Limb (tissue), 2 donors: ENCODE measurements at regions not wholly inside any gene's neighbourhood (a gene's known extent, or its start where the extent isn't known, plus 50 kb on each side); places are given as distances from the start of the nearest gene placed in this dataset.
"Not testable (repeated sequence)": the region's sequence is repeated elsewhere in the genome, so short reads cannot be mapped to it uniquely, and the experiment has no call there.

Experiments used
- DNase-seq, 2 donors: peaks; one replicate each; pipeline ENCODE4 v3.0.0-alpha.2; 2016; ENCODE audit errors: extremely low spot score in 2 of 2

GRCh38 chr3:87621667-87622066 is 345.3 kb upstream of the POU1F1 start:
- DNase-seq, result no peak

DNA sequence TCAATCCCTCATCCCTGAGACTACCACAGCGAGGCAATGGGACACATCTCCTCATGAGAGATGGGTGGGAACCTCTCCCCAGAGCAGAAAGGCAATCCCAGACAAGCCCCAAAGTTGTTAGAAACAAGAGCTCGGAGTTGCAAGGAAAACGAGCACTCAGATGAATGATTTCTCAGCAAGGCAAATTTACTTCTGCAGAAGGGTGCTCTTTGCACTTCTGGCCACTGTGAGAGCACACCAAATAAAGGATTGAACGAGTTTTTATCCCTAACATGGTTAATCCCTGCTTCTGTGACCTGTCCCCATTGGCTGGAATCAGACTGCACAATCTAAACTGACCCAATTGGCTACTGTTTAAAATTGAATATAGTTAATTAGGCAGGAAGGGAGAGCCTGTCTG is 339.1 kb upstream of the POU1F1 start:
- no peak for DNase-seq

- no peak for DNase-seq
Measured at GRCh38 chr3:87614998-87615397, 338.6 kb upstream of the POU1F1 start.

DNA sequence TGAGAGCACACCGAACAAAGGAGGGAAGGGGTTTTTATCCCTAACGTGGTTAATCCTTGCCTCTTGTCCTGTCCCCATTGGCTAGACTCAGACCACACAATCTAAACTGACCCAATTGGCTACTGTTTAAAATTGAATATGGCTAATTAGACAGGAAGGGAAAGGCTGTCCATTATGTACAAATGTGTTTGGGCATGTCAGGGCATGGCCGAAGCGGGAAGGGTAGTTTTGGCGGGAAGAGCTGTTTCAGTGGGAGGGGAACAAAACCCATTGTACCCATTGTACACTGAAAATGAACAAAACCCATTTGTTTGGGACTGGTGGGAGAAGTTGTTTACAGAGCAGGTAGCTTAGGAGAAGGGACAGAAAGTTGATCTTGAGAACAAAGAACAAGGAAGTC is 330.9 kb upstream of the POU1F1 start:
- no peak for DNase-seq

- no peak for DNase-seq
Measured at GRCh38 chr3:87595798-87596197, 319.4 kb upstream of the POU1F1 start.

GRCh38 chr3:87581240-87581639 is 304.9 kb upstream of the POU1F1 start:
- DNase-seq, result no peak

GRCh38 chr3:87576752-87577151 is 300.4 kb upstream of the POU1F1 start:
- no peak for DNase-seq

GRCh38 chr3:87575550-87575949 is 299.2 kb upstream of the POU1F1 start:
- peak; percentile 18 to 32 for DNase-seq

DNA sequence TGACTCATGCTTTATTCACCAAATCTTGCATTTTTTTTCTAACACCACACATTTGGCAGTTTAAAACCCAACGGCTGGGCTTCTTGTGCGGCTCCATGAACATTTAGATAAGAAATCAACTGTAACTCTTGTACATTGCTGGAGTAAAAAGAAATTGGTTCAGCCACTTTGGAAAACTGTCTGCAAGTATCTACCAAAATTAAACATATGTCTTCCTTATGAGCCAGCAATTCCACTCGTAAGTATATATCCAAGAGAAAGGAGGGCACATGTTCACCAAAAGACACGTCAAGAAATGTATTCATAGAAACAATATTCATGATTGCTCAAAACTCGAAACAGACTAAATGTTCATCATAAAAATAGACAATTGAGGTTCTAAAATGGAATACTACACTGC is 291.9 kb upstream of the POU1F1 start:
- DNase-seq, result no peak

GRCh38 chr3:87564438-87564837 is 288.1 kb upstream of the POU1F1 start:
- no peak for DNase-seq

DNA sequence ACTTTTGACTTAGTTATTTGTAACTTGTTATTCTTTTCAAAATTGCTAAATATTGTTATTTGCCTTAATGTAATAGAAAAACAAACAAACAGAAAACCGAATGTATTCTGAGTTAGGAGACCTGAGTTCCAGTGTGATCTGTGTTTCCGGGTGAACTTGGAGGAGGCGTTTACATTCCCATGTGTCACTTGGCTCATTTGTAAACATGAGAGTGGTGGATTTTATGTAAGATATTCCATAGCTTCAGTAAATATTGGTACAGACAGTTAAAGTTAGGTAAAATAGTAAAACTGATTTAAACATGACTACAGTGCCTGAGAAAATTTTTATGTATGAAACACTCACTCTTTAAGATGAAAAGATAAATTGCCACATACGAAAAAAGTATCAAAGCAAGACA is 287.3 kb upstream of the POU1F1 start:
- DNase-seq, result no peak

- no peak for DNase-seq
Measured at GRCh38 chr3:87558492-87558891, 282.1 kb upstream of the POU1F1 start.

GRCh38 chr3:87555290-87555689 is 278.9 kb upstream of the POU1F1 start:
- no peak for DNase-seq

GRCh38 chr3:87553058-87553457 is 276.7 kb upstream of the POU1F1 start:
- no peak for DNase-seq

- DNase-seq, result no peak
Measured at GRCh38 chr3:87550892-87551291, 274.5 kb upstream of the POU1F1 start.

DNA sequence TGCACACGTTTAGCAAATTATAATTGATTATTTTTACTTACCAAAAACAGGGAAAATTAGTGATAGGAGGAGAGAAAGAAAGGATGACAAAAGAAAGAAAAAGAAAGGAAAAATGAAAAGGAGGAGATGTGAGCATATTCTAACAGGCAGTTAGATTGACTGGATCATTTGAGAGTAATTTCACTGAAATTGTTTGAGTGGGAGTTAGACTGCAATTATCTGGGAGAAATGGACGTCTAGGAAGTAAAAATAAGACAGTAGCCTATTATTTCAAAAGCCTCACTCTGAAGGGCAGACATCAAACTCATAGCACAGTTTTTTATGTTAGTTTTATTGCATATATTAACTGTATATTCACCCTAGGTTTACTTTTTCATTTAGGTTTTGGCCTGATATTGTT is 272.8 kb upstream of the POU1F1 start:
- no peak for DNase-seq

GRCh38 chr3:87548271-87548670 is 271.9 kb upstream of the POU1F1 start:
- DNase-seq, result no peak

DNA sequence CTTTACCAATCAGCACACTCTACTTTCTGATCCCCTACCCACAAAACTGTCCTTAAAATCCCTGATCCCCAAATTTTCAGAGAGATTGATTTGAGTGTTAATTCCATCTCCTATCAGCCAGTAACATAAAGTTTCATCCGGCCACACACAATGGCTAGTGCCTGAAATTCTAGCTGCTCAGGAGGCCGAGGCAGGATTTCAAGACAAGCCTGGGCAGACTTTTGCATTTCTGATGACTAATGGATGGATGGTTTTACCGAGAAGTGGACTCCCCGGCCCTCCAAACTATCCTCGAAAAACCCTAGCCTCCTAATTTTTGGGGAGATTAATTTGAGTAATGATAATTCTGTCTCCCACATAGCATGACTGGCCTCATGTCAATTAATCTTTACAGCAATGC is 269.8 kb upstream of the POU1F1 start:
- DNase-seq, result no peak

- DNase-seq, result not testable (repeated sequence)
Measured at GRCh38 chr3:87543408-87543807, 267.0 kb upstream of the POU1F1 start.

DNA sequence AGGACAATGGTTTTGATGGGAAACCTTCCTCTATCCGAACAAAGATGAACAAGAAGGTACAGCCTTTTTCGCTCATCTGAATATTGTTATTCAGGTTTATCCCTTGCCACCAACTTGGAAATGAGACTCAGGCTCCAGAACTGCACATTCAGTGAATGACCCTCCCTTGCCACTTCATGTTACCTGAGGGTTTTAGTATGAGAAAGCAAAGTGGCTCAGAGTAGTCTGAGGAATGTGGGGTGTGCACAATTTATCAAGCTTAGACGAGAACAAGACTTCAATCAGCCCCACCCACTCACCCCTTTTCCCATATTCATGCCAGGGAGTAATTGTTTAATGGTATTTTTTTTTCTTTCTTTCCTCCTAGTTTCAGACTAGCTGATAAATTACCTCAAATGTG is 265.3 kb upstream of the POU1F1 start:
- DNase-seq, result no peak

GRCh38 chr3:87538722-87539121 is 262.3 kb upstream of the POU1F1 start:
- DNase-seq, result not testable (repeated sequence)

DNA sequence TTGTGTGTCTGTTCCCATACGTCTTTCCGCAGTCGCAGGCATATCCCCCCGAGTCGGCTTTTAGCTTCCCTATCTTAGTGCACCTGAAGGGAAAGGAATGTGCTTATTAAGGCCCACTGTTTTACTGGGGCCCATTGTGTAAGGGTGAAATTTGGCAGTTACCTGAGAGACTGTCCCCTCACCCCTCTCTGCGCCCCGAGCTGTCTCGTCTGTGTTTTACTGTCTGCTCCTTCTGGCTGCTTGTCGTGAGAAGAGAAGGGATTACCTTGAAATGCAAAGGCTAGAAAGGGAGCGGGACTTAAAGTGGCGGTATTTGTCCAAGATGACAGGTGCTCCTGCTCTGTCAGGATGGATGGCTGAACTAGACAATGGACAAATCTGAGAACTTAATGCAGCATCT is 233.0 kb upstream of the POU1F1 start:
- no peak for DNase-seq

GRCh38 chr3:87508921-87509320 is 232.5 kb upstream of the POU1F1 start:
- DNase-seq, result no peak

- DNase-seq, result no peak
Measured at GRCh38 chr3:87507753-87508152, 231.4 kb upstream of the POU1F1 start.
